Ishikawa (cell line): ENCODE measurements at regions not wholly inside any gene's neighbourhood (a gene's known extent, or its start where the extent isn't known, plus 50 kb on each side); places are given as distances from the start of the nearest gene placed in this dataset.

ENCODE experiments used
- CEBPB ChIP-seq: IDR thresholded peaks from 2 replicates; pipeline ENCODE4 v1.6.1; 2012
- CREB1 ChIP-seq: IDR thresholded peaks from 2 replicates; pipeline ENCODE4 v1.6.1; 2012; ENCODE audit warnings: low read depth
- EGR1 ChIP-seq: IDR thresholded peaks from 2 replicates; pipeline ENCODE4 v1.6.1; 2012
- EP300 ChIP-seq: IDR thresholded peaks from 2 replicates; pipeline ENCODE4 v1.6.1; 2012; ENCODE audit warnings: borderline replicate concordance
- FOXM1 ChIP-seq: IDR thresholded peaks from 2 replicates; pipeline ENCODE4 v1.6.1; 2012; ENCODE audit warnings: low read depth, borderline replicate concordance
- MAX ChIP-seq: IDR thresholded peaks from 2 replicates; pipeline ENCODE4 v1.6.1; 2012
- NFIC ChIP-seq: IDR thresholded peaks from 2 replicates; pipeline ENCODE4 v1.6.1; 2012
- RAD21 ChIP-seq: IDR thresholded peaks from 2 replicates; pipeline ENCODE4 v1.6.1; 2012; ENCODE audit warnings: low read depth
- REST ChIP-seq: IDR thresholded peaks from 2 replicates; pipeline ENCODE4 v1.6.1; 2012; ENCODE audit warnings: low read depth, mild to moderate bottlenecking
- TAF1 ChIP-seq: IDR thresholded peaks from 2 replicates; pipeline ENCODE4 v1.6.1; 2012; ENCODE audit warnings: low read depth, mild to moderate bottlenecking
- TCF12 ChIP-seq: IDR thresholded peaks from 2 replicates; pipeline ENCODE4 v1.6.1; 2012; ENCODE audit warnings: low read depth
- TEAD4 ChIP-seq: IDR thresholded peaks from 2 replicates; pipeline ENCODE4 v1.6.1; 2012
- USF1 ChIP-seq: IDR thresholded peaks from 2 replicates; pipeline ENCODE4 v1.6.1; 2012
- YY1 ChIP-seq: IDR thresholded peaks from 2 replicates; pipeline ENCODE4 v1.6.1; 2012; ENCODE audit warnings: low read depth
- ZBTB7A ChIP-seq: IDR thresholded peaks from 2 replicates; pipeline ENCODE4 v1.6.1; 2012; ENCODE audit warnings: low read depth

GRCh38 chr6:155629652-155630051 is 174.0 kb upstream of the NOX3 start:
- no peak for TF ChIP-seq YY1
- TF ChIP-seq MAX, result no peak

- no peak for TF ChIP-seq USF1
- TF ChIP-seq EP300, result no peak
- TF ChIP-seq EGR1, result no peak
- no peak for TF ChIP-seq NFIC
- no peak for TF ChIP-seq CEBPB
- TF ChIP-seq FOXM1, result no peak
- TF ChIP-seq TCF12, result no peak
- no peak for TF ChIP-seq RAD21
Measured at GRCh38 chr6:155628306-155628705, 172.7 kb upstream of the NOX3 start.

- TF ChIP-seq CREB1 (no peak), YY1 (no peak), EGR1 (no peak), TAF1 (no peak), USF1 (no peak), NFIC (no peak), EP300 (no peak), ZBTB7A (no peak), FOXM1 (no peak), TEAD4 (no peak), RAD21 (no peak)
Measured at GRCh38 chr6:155623450-155624178, 168.0 kb upstream of the NOX3 start.

GRCh38 chr6:155614606-155615005 is 159.0 kb upstream of the NOX3 start:
- no peak for TF ChIP-seq TEAD4

GRCh38 chr6:155611742-155612141 is 156.1 kb upstream of the NOX3 start:
- TF ChIP-seq FOXM1, result no peak
- TF ChIP-seq ZBTB7A, result no peak
- no peak for TF ChIP-seq USF1
- TF ChIP-seq MAX, result no peak
- no peak for TF ChIP-seq TCF12
- TF ChIP-seq RAD21, result no peak
- no peak for TF ChIP-seq TEAD4
- TF ChIP-seq REST, result no peak
- no peak for TF ChIP-seq EP300
- TF ChIP-seq CEBPB, result no peak
- TF ChIP-seq TAF1, result no peak
- no peak for TF ChIP-seq YY1
- no peak for TF ChIP-seq EGR1

GRCh38 chr6:155604991-155605390 is 149.4 kb upstream of the NOX3 start:
- TF ChIP-seq USF1 (no peak), REST (no peak), FOXM1 (no peak), TEAD4 (no peak), TAF1 (no peak), MAX (no peak), CREB1 (no peak), EP300 (no peak), ZBTB7A (no peak)
